ENCODE measurements at regions not wholly inside any gene's neighbourhood (a gene's known extent, or its start where the extent isn't known, plus 50 kb on each side); places are given as distances from the start of the nearest gene placed in this dataset.

DNA sequence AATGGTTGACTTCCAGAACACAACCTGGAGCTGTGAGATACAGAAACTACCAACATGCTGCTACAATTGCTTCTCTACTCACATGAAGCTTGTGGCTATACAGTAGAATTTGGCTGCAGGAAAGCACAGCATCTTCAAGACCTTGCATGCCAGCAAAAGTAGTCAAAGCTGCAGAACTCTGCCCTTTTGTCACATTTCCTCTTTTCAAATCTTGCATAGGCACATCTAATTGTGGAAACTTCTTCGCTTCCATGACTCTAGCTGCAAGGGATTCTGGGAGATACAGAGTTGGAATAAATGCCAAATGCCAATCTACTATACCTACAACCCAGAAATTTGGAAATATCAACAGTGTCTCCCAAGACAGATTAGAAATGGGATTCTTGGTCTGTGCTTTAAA is 462.2 kb downstream of the FOXO1 start:
- no peaks in the 10 kb centered on the region for H3K4me1 ChIP-seq (ENCODE audit: low read depth)

DNA sequence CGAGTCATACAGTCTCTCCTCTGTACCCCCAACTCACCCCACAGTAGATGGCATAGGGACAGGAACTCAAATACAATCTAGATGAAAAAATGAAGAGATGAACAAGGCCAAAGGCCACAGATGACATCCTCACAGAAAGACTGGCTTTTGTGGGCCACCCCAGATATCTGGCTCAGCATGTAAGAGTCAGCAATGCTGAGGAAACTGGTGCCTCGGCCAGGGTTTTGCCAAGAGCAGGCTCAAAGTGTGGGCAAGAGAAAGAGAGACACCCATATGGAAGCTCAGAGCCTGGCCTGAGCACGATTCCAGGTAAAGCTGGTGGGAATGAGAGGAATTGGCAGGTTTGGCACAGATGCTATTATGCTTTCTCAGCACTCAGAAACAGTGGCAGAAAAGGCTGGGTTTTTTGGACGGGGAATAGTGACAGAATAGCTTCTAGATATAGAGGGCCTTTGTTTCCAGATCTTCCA is 460.6 kb downstream of the FOXO1 start:
- no peaks in the 10 kb centered on the region for H3K36me3 ChIP-seq (ENCODE audit: low read depth)
- no peaks in the 10 kb centered on the region for H3K9me3 ChIP-seq
- ATAC-seq (no peak), DNase-seq (no peak)
- TF ChIP-seq, protein P1, sequence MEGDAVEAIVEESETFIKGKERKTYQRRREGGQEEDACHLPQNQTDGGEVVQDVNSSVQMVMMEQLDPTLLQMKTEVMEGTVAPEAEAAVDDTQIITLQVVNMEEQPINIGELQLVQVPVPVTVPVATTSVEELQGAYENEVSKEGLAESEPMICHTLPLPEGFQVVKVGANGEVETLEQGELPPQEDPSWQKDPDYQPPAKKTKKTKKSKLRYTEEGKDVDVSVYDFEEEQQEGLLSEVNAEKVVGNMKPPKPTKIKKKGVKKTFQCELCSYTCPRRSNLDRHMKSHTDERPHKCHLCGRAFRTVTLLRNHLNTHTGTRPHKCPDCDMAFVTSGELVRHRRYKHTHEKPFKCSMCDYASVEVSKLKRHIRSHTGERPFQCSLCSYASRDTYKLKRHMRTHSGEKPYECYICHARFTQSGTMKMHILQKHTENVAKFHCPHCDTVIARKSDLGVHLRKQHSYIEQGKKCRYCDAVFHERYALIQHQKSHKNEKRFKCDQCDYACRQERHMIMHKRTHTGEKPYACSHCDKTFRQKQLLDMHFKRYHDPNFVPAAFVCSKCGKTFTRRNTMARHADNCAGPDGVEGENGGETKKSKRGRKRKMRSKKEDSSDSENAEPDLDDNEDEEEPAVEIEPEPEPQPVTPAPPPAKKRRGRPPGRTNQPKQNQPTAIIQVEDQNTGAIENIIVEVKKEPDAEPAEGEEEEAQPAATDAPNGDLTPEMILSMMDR (IDR thresholded peaks at IDR 0.05), result no peak
- intact Hi-C loops (cut with DNase I, micrococcal nuclease), result no loop called here
- H3K4me3 ChIP-seq, result no peak overlapping the region
- no peaks in the 10 kb centered on the region for H3K4me1 ChIP-seq (ENCODE audit: low read depth)

More for the DNA sequence above, 462.2 kb downstream of the FOXO1 start:
- DNase-seq, result no peak
- no peak for ATAC-seq
- no peaks in the 10 kb centered on the region for H3K9me3 ChIP-seq
- TF ChIP-seq, protein P1 (IDR thresholded peaks at IDR 0.05), result no peak
- no peak overlapping the region for H3K4me3 ChIP-seq
- intact Hi-C loops (cut with DNase I, micrococcal nuclease), result no loop called here
- no peaks in the 10 kb centered on the region for H3K36me3 ChIP-seq (ENCODE audit: low read depth)

DNA sequence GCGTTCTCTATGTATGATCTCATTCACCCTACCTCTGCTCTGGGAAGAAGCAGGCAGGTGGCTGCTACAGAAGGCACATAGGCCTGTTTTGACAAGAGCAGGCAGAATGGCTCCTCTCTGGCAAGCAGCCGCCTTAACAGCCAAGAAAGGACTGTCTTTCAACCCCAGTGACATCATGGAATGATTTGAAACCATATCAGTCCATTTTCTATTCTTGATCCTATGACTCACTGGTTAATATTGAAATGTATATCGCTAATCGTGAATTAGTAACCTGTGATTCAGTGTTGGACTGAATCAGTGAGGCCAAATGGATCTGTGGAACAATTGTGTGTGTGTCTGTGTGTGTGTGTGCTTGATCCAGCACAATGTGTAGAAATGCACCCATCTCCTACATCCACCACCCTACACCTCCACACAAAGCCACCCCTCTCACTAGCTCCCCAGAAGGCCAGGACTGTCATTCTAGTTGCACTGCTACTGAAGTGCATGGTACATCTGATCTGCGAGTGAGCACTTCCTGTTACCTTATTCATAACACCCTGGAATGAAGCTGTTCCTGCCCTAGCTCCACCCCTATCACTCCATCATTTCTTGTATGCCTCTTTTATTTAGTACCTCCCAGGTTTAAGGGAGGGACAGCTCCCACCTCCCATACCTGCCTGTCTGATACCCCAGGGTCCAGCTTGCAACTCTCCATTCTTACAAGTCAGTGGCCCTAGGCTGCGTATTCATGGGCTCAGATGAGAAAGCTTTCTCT is 460.0 kb downstream of the FOXO1 start:
- ATAC-seq (peak; percentile 85), DNase-seq (no peak)
- Histone ChIP-seq H3K36me3 (ENCODE audit: low read depth) (no peaks in the 10 kb centered on the region), H3K4me3 (no peak overlapping the region), H3K4me1 (ENCODE audit: low read depth) (no peaks in the 10 kb centered on the region), H3K9me3 (no peaks in the 10 kb centered on the region)
- intact Hi-C loops (cut with DNase I, micrococcal nuclease), result no loop called here
- TF ChIP-seq, protein P1 (IDR thresholded peaks at IDR 0.05), result no peak

DNA sequence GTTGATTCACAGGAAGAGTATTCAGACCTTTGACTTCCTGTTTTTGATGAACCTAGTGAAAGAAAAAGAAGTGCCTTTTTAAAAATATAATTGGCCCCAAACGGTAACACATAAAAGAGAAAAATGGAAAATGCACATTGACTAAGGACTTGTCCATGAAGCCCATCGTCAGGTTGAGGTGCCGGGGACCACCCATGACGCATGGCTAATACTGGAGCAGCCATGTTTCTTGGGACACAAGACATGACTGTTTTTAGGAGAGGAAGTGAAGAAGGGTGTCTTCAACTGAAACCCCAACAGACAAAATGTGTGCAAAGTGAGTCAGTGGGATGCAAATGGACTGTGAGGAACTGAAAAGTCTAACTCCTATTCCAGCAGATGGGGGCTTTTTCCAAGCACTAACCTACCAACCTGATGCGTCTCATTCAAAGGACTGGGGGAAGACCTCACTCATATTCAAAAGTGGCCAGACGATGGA is 459.4 kb downstream of the FOXO1 start:
- Histone ChIP-seq H3K4me1 (ENCODE audit: low read depth) (no peaks in the 10 kb centered on the region), H3K9me3 (no peaks in the 10 kb centered on the region), H3K4me3 (no peak overlapping the region), H3K36me3 (ENCODE audit: low read depth) (no peaks in the 10 kb centered on the region)
- ATAC-seq, result peak; percentile 23
- TF ChIP-seq, protein P1 (IDR thresholded peaks at IDR 0.05), result no peak
- DNase-seq, result no peak
- intact Hi-C loops (cut with DNase I, micrococcal nuclease), result no loop called here

DNA sequence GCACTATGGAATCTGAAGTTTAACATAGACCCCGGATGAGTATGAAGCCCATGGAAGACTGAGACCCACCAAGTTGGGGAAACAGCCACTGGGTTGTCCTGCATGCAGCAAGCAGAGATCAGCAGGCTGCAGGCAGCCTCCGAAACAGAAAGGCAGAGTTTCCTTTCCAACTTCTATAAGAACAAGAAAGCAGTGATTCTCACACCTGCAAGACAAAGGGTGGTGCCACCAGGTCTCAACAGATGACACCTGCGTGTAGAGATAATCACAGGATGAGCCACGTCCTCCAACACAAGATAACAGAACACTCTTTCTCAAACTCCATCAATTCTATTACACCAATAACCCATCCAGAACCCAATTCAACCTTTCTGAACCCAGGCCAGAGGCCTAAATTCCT is 457.9 kb downstream of the FOXO1 start:
- no peaks in the 10 kb centered on the region for H3K4me1 ChIP-seq (ENCODE audit: low read depth)
- no peaks in the 10 kb centered on the region for H3K36me3 ChIP-seq (ENCODE audit: low read depth)
- TF ChIP-seq, protein P1 (IDR thresholded peaks at IDR 0.05), result no peak
- ATAC-seq, result peak; percentile 23
- no peak for DNase-seq
- no peak overlapping the region for H3K4me3 ChIP-seq
- intact Hi-C loops (cut with DNase I, micrococcal nuclease), result no loop called here
- no peaks in the 10 kb centered on the region for H3K9me3 ChIP-seq

Measured in mucosa of descending colon (tissue), 3 donors.